ENCODE measurements at regions not wholly inside any gene's neighbourhood (a gene's known extent, or its start where the extent isn't known, plus 50 kb on each side); places are given as distances from the start of the nearest gene placed in this dataset.

- H3K4me1 ChIP-seq (ENCODE audit: insufficient read depth, low read length, poor library complexity, severe bottlenecking): peaks cover 8% of the 10 kb centered on the region
- H3K4me2 ChIP-seq (ENCODE audit: low read depth, low read length, poor library complexity, severe bottlenecking): no peak overlapping the region
- no peaks in the 10 kb centered on the region for H3K27me3 ChIP-seq (ENCODE audit: insufficient read depth, low read length, poor library complexity, severe bottlenecking)
- TF ChIP-seq EZH2phosphoT487 (IDR thresholded peaks at IDR 0.05; ENCODE audit: borderline replicate concordance) (no peak), CTCF (conservative IDR thresholded peaks at IDR 0.05; ENCODE audit: low read length) (no peak)
- no peak overlapping the region for H3K4me3 ChIP-seq (ENCODE audit: low read length, poor library complexity, severe bottlenecking)
- H4K20me1 ChIP-seq (ENCODE audit: insufficient read depth, low read length, poor library complexity, severe bottlenecking): no peaks in the 10 kb centered on the region
- no peak overlapping the region for H3K9ac ChIP-seq (ENCODE audit: low read depth, low read length, poor library complexity, severe bottlenecking)
- H2AFZ ChIP-seq (ENCODE audit: low read length): no peak overlapping the region
- no peaks in the 10 kb centered on the region for H3K79me2 ChIP-seq (ENCODE audit: insufficient read depth, low read length)
- H3K9me3 ChIP-seq (ENCODE audit: insufficient read depth, low read depth, low read length): no peaks in the 10 kb centered on the region
- H3K36me3 ChIP-seq (ENCODE audit: insufficient read depth, low read length): no peaks in the 10 kb centered on the region
- H3F3A ChIP-seq (ENCODE audit: low read depth): no peaks in the 10 kb centered on the region
- no peaks in the 10 kb centered on the region for H3K9me2 ChIP-seq (replicated peaks; ENCODE audit: low read depth, low read length)
Observed at GRCh38 chr2:44850016-44850415, 91.5 kb upstream of the SIX3 start.

- Histone ChIP-seq H3K27me3 (ENCODE audit: insufficient read depth, low read length, poor library complexity, severe bottlenecking) (no peaks in the 10 kb centered on the region), H3K79me2 (ENCODE audit: insufficient read depth, low read length) (no peaks in the 10 kb centered on the region), H3K4me1 (ENCODE audit: insufficient read depth, low read length, poor library complexity, severe bottlenecking) (peaks cover 8% of the 10 kb centered on the region), H3K9ac (ENCODE audit: low read depth, low read length, poor library complexity, severe bottlenecking) (no peak overlapping the region), H3K4me3 (ENCODE audit: low read length, poor library complexity, severe bottlenecking) (no peak overlapping the region), H4K20me1 (ENCODE audit: insufficient read depth, low read length, poor library complexity, severe bottlenecking) (no peaks in the 10 kb centered on the region), H3K9me2 (replicated peaks; ENCODE audit: low read depth, low read length) (no peaks in the 10 kb centered on the region), H3K4me2 (ENCODE audit: low read depth, low read length, poor library complexity, severe bottlenecking) (no peak overlapping the region), H3K36me3 (ENCODE audit: insufficient read depth, low read length) (no peaks in the 10 kb centered on the region), H2AFZ (ENCODE audit: low read length) (no peak overlapping the region), H3K9me3 (ENCODE audit: insufficient read depth, low read depth, low read length) (no peaks in the 10 kb centered on the region), H3F3A (ENCODE audit: low read depth) (no peaks in the 10 kb centered on the region)
- TF ChIP-seq CTCF (conservative IDR thresholded peaks at IDR 0.05; ENCODE audit: low read length) (no peak), EZH2phosphoT487 (IDR thresholded peaks at IDR 0.05; ENCODE audit: borderline replicate concordance) (no peak)
Observed at GRCh38 chr2:44851518-44851917, 90.0 kb upstream of the SIX3 start.

- H3K9me3 ChIP-seq (ENCODE audit: insufficient read depth, low read depth, low read length): no peaks in the 10 kb centered on the region
- H3K27me3 ChIP-seq (ENCODE audit: insufficient read depth, low read length, poor library complexity, severe bottlenecking): no peaks in the 10 kb centered on the region
- H3K79me2 ChIP-seq (ENCODE audit: insufficient read depth, low read length): no peaks in the 10 kb centered on the region
- no peaks in the 10 kb centered on the region for H4K20me1 ChIP-seq (ENCODE audit: insufficient read depth, low read length, poor library complexity, severe bottlenecking)
- no peaks in the 10 kb centered on the region for H3K9me2 ChIP-seq (replicated peaks; ENCODE audit: low read depth, low read length)
- H3K4me2 ChIP-seq (ENCODE audit: low read depth, low read length, poor library complexity, severe bottlenecking): no peak overlapping the region
- TF ChIP-seq EZH2phosphoT487 (IDR thresholded peaks at IDR 0.05; ENCODE audit: borderline replicate concordance) (no peak), CTCF (conservative IDR thresholded peaks at IDR 0.05; ENCODE audit: low read length) (no peak)
- no peak overlapping the region; the same call in 1 of the 2 replicates for H2AFZ ChIP-seq (ENCODE audit: low read length)
- no peaks in the 10 kb centered on the region for H3K36me3 ChIP-seq (ENCODE audit: insufficient read depth, low read length)
- H3K4me1 ChIP-seq (ENCODE audit: insufficient read depth, low read length, poor library complexity, severe bottlenecking): peaks cover 8% of the 10 kb centered on the region
- no peak overlapping the region for H3K4me3 ChIP-seq (ENCODE audit: low read length, poor library complexity, severe bottlenecking)
- H3K9ac ChIP-seq (ENCODE audit: low read depth, low read length, poor library complexity, severe bottlenecking): no peak overlapping the region
- no peaks in the 10 kb centered on the region for H3F3A ChIP-seq (ENCODE audit: low read depth)
Observed at GRCh38 chr2:44852594-44852993, 88.9 kb upstream of the SIX3 start.

Measured in Loucy (cell line).